Kidney epithelial cell (primary cell): ENCODE measurements at regions not wholly inside any gene's neighbourhood (a gene's known extent, or its start where the extent isn't known, plus 50 kb on each side); places are given as distances from the start of the nearest gene placed in this dataset.
"Not testable (repeated sequence)": the region's sequence is repeated elsewhere in the genome, so short reads cannot be mapped to it uniquely, and the experiment has no call there.

Experiments
- DNase-seq: peaks from one replicate; pipeline ENCODE4 v3.0.0-alpha.2; 2010; ENCODE audit warnings: low read depth
- H3K27me3 ChIP-seq: 2 replicates; pipeline ENCODE4 v1.6.0; 2011; ENCODE audit warnings: low read length; ENCODE audit not compliant: control insufficient read depth, insufficient read depth
- H3K36me3 ChIP-seq: 2 replicates; pipeline ENCODE4 v1.5.1; 2011; ENCODE audit warnings: low read length; ENCODE audit not compliant: control insufficient read depth, insufficient read depth
- H3K4me3 ChIP-seq: 2 replicates; pipeline ENCODE4 v1.5.1; 2011; ENCODE audit warnings: low read depth, mild to moderate bottlenecking, control low read depth, low read length
- CTCF ChIP-seq: IDR thresholded peaks from 2 replicates; pipeline ENCODE4 v1.5.1; 2011; ENCODE audit warnings: mild to moderate bottlenecking, moderate library complexity, low read length, control low read depth, inconsistent platforms; ENCODE audit not compliant: insufficient read depth, poor library complexity, severe bottlenecking

GRCh38 chr15:31503758-31504461 lies 177.3 kb downstream of the KLF13 start:
- Histone ChIP-seq H3K27me3 (no peaks in the 10 kb centered on the region), H3K4me3 (no peak overlapping the region), H3K36me3 (no peaks in the 10 kb centered on the region)
- no peak for TF ChIP-seq CTCF
- DNase-seq, result no peak

- H3K27me3 ChIP-seq, result no peaks in the 10 kb centered on the region
- H3K36me3 ChIP-seq, result no peaks in the 10 kb centered on the region
- no peak overlapping the region for H3K4me3 ChIP-seq
- DNase-seq, result no peak
- no peak for TF ChIP-seq CTCF
Observed at GRCh38 chr15:31504462-31504839, 177.8 kb downstream of the KLF13 start.

GRCh38 chr15:31507573-31507972 lies 180.9 kb downstream of the KLF13 start:
- DNase-seq, H3K27me3 ChIP-seq, H3K36me3 ChIP-seq, H3K4me3 ChIP-seq: not testable (repeated sequence)

GRCh38 chr15:31508656-31509055 lies 182.0 kb downstream of the KLF13 start:
- TF ChIP-seq CTCF, result no peak
- no peaks in the 10 kb centered on the region for H3K36me3 ChIP-seq
- H3K27me3 ChIP-seq, result no peaks in the 10 kb centered on the region
- DNase-seq, result no peak
- no peak overlapping the region for H3K4me3 ChIP-seq

GRCh38 chr15:31510057-31510456 lies 183.4 kb downstream of the KLF13 start:
- Histone ChIP-seq H3K27me3 (no peaks in the 10 kb centered on the region), H3K36me3 (no peaks in the 10 kb centered on the region), H3K4me3 (no peak overlapping the region)
- DNase-seq, result no peak
- no peak for TF ChIP-seq CTCF

GRCh38 chr15:31511707-31512310 lies 185.2 kb downstream of the KLF13 start:
- TF ChIP-seq CTCF, result no peak
- Histone ChIP-seq H3K27me3 (no peaks in the 10 kb centered on the region), H3K4me3 (no peak overlapping the region), H3K36me3 (no peaks in the 10 kb centered on the region)
- no peak for DNase-seq
